Hematopoietic multipotent progenitor cell treated with erythropoietin and hydrocortisone succinate and interleukin-3 and kit ligand, for 4 days (in vitro differentiated cells): ENCODE measurements at regions not wholly inside any gene's neighbourhood (a gene's known extent, or its start where the extent isn't known, plus 50 kb on each side); places are given as distances from the start of the nearest gene placed in this dataset.
"Not testable (repeated sequence)": the region's sequence is repeated elsewhere in the genome, so short reads cannot be mapped to it uniquely, and the experiment has no call there.

ENCODE experiments used
- DNase-seq: peaks from one replicate; pipeline ENCODE4 v3.0.0-alpha.2; 2015

DNA sequence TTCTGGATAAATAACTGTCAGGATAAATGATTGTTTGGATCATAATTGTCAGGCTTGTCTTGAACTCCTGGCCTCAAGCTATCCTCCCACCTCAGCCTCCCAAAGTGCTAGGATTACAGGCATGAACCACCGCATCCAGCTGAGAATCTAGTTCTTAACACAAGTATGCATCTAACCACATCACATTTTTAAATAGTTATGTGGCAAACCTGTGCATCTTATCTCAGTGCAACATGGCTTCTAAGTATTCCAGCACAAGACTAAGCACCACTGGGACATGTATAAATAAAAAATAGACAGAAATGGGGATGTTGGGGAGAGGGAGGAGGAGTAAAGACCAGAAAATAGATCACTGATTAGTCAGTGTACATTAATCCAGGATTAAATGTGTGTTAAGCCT is 74.7 kb upstream of the TBL1X start:
- DNase-seq: peak; percentile 10

DNA sequence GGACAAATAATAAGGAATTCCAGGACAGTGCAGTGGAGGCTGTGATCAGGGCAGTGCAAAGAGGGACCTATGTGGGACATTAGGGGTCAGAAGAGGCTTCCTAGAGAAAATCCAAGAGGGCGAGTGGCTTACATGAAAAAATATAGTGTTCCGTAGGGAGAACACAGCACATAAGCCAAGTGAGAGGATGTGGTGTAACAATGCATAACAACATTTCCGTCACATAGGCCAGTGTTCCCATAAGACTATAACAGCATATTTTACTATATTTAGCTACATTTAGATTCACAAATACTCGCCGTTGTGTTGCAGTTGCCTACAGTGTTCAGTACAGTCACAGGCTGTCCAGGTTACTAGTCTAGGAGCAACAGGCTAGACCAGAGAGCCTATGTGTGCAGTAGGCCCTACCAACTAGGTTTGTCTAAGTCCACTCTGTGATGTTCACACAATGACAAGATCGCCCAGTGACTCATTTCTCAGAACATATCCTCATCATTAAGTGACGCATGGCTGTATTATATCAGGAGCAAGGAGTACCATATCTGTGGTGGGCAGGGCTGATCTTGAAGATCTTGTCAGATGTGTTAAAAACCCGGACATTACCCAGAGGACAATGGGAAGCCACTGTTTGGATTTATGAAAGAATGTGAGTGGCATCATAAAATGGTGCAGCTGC is 74.0 kb upstream of the TBL1X start:
- peak; percentile 10 for DNase-seq

DNA sequence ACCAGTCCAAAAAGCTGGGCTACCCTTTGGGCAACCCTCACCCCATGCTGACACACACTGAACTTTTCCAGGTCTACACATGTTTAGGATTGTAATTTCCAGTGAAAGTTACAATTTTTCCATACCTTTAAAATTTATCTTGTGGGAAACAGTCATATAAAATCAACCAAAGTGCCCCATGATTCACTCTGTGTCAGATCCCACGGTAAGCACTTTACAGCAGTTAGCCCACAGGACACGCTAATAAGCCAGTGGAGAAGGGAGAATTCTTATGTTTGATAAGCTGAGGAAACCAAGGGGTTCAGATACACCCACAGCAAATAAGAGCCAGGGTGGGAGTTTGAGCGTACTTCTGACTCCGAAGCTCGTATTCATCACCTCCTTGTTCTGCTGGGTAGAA is 72.4 kb upstream of the TBL1X start:
- no peak for DNase-seq

DNA sequence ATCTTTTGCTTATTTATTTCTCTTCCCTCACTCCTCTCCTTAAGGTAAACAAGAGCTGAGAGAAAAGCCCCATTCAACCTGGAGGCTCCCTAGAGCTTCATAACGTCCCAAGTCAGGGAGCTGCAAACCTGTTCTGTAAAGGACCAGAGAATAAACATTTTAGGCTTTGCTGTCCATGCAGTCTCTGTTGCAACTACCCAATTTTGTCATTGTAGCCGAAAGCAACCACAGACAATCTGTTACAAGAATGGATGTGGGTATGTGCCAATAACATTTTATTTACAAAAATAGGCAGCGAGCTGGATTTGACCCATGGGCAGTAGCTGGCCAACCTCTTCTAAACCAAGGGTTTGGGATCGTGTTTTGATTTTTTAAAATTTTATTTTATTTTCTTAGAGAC is 71.3 kb upstream of the TBL1X start:
- peak; percentile 44 for DNase-seq

DNA sequence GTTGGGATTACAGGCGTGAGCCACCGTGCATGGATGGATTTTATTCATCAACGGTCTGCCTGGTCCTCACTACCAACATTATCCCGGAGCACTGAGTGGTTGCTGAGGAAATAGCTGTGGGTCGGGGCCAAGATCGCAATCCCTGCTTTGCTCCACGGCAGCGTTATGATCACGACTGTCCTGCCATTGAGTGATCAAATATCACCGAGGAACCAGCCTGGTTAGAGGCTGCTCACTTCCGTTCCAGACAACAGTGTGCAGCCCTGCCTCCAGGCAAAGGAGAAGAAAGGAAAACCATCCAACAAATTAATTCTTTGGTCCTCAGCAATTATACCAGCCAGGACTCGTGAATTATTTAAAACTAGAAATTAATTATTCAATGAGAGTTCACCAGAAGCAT is 70.6 kb upstream of the TBL1X start:
- no peak for DNase-seq

DNA sequence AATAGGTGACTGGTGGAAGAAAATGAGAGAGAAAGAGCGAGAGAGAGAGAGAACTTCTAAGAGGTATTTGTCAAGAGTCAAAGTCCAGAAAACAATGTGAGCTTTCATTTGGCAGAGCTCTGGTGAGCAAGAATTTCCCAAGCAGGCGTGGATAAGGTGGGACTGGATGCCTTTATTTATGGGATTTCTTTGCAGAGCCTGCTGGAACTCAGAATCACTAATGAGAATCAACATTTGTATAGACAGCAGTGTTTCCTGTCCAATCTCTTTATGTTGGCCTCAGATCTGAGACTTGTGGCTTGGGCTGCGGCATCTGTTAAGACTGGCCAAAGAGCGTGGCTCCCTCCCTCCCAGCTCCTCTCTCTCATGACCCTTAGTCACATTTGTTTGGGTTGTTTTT is 67.9 kb upstream of the TBL1X start:
- DNase-seq: peak; percentile 59

DNA sequence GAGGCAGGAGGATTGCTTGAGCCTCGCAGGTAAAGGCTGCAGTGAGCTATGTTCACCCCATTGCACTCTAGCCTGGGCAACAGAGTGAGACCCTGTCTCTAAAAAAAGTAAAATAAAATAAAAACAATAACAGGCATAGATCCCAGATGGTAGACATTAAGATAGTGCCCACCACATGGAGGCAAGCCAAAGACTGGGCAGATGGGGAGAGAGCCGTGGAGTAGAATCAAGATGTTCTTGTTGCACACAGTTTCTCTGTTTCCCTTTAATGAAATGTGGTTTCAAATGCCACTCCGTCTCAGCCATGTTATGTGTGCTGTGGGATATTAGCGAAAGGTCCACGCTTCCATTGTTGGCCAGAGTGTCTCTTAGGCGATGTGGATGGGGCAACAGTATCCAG is 63.8 kb upstream of the TBL1X start:
- no peak for DNase-seq

DNA sequence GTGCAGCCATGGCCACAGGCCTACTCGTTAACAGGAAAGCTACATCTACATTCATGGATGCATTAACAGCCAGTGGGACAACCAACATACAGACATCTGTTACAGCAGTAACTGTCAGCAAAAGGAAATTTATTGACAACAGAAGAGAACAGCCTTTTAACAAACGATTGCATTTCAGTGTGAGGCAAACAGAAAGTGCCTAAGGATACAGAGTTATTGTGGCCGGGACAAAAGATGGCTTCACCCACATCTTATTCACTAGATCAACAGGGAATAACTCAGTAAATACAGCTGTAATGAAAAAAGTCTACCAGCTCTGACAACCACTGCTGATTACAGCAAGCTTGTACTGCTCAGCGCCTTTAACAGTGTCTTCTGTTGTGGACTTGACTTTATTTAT is 61.5 kb upstream of the TBL1X start:
- no peak for DNase-seq

DNA sequence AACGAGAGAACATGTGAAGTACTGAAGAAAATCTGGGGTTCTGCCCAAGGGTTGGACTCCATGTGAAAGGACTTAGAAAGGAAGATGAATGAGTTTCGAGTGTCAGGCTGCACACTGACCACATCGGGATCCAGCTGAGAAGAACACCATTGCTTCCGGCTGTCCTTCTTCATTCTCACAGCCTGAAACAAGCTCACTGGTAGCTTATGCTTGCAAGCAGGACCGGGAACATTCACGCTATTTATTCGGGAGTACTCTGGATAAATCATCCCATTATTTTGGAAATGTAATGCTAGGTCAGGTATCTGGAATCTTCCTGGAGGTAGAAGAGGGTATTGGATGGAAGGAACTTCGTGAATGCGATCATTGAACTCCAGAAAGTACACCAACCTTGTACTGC is 59.2 kb upstream of the TBL1X start:
- not testable (repeated sequence) for DNase-seq

DNA sequence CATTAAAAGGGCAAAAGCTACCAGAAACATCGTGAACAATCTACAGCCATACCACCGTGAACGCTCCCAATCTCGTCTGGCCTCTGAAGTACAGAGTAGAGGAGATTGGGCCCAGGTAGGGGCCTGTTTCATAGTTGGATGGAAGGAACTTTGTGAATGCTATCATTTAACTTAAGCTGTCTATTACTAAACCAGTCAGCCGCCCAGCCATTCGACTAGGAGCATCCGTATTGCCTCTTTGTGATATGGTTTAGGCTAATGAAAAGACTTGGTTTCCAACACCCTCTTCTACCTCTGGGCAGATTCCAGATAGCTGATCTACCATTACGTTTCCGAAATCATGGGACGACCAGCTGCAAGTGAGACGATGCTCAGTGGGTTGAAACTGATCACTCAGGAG is 54.0 kb upstream of the TBL1X start:
- not testable (repeated sequence) for DNase-seq

DNA sequence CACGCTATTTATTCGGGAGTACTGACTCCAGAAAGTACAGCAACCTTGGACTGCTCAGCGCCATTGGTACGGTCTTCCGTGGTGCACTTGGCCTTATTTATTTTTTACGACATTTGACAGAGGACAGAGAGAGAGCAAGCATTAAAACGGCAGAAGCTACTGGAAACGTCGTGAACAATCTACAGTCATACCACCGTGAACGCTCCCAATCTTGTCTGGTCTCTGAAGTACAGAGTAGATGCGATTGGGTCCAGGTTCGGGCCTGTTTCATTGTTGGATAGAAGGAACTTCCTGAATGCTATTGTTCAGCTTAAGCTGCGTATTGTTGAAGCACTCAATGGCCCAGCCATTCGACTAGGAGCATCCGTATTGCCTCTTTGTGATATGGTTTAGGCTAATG is 53.2 kb upstream of the TBL1X start:
- not testable (repeated sequence) for DNase-seq

DNA sequence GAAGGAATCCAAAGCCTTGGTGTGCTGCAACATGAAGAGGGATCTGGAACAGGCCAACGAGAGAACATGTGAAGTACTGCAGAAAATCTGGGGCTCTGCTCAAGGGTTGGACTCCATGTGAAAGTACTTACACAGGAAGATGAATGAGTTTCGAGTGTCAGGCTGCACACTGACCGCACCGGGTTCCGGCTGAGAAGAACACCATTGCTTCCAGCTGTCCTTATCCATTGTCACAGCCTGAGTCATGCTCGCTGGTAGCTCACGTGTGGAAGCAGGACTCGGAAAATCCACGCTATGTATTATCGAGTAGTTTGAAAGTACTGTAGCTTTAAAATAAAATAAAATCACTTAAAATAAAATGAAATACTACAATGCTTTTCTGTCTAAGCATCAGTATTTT is 50.4 kb upstream of the TBL1X start:
- no peak for DNase-seq
